Duodenal mucosa (tissue), 2 donors: ENCODE measurements at regions not wholly inside any gene's neighbourhood (a gene's known extent, or its start where the extent isn't known, plus 50 kb on each side); places are given as distances from the start of the nearest gene placed in this dataset.

ENCODE experiments used
- H3K27ac ChIP-seq: one replicate; pipeline ENCODE4 v1.7.0; 2013; ENCODE audit warnings: low read depth, low read length
- H3K27me3 ChIP-seq, 2 donors: one replicate each; pipeline ENCODE4 v1.7.0; 2013; ENCODE audit warnings: low read length in 2 of 2, control low read depth in 1 of 2; ENCODE audit not compliant: insufficient read depth in 2 of 2, control insufficient read depth in 1 of 2
- H3K36me3 ChIP-seq, 2 donors: one replicate each; pipeline ENCODE4 v1.7.0; 2013; ENCODE audit warnings: low read length in 2 of 2, control low read depth in 1 of 2; ENCODE audit not compliant: insufficient read depth in 2 of 2, control insufficient read depth in 1 of 2
- H3K4me1 ChIP-seq, 2 donors: one replicate each; pipeline ENCODE4 v1.7.0; 2013; ENCODE audit warnings: low read length in 2 of 2, control low read depth in 1 of 2; ENCODE audit not compliant: insufficient read depth in 2 of 2, control insufficient read depth in 1 of 2
- H3K4me3 ChIP-seq, 2 donors: one replicate each; pipeline ENCODE4 v1.7.0; 2013; ENCODE audit warnings: low read length in 2 of 2, low read depth in 1 of 2
- H3K9ac ChIP-seq, 2 donors: one replicate each; pipeline ENCODE4 v1.7.0; 2013; ENCODE audit warnings: low read length in 2 of 2, low read depth in 1 of 2
- H3K9me3 ChIP-seq, 2 donors: one replicate each; pipeline ENCODE4 v1.7.0; 2013; ENCODE audit warnings: low read length in 2 of 2, control low read depth in 1 of 2; ENCODE audit not compliant: control insufficient read depth in 1 of 2

- no peaks in the 10 kb centered on the region for H3K4me1 ChIP-seq
- H3K27ac ChIP-seq: no peak overlapping the region
- no peaks in the 10 kb centered on the region for H3K27me3 ChIP-seq
- H3K36me3 ChIP-seq: no peaks in the 10 kb centered on the region
- H3K4me3 ChIP-seq: no peak overlapping the region
- H3K9me3 ChIP-seq: no peaks in the 10 kb centered on the region
- H3K9ac ChIP-seq: no peak overlapping the region
Observed at GRCh38 chr2:200235533-200235932, 71.0 kb upstream of the SPATS2L start.

DNA sequence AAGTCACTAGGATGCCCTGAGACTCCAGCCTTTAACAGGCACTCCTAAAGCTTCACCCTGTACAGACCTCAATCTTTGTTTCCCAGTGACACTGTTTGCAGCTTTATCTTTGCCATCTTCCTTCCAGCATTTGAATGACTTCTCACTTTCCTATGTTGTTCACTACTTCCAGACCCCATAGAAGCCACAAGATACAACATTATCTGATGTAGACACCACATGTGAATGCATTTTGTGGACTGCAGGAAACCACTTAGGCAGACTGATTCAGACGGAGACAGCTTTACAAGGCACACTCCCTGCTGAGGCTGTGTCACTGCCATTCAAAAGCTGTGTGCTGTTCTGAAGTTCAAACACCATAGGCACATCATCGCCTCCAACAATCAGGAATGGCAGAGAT, 67.3 kb upstream of the SPATS2L start:
- Histone ChIP-seq H3K36me3 (no peaks in the 10 kb centered on the region), H3K27ac (no peak overlapping the region), H3K9me3 (no peaks in the 10 kb centered on the region), H3K27me3 (no peaks in the 10 kb centered on the region), H3K4me3 (no peak overlapping the region), H3K9ac (no peak overlapping the region), H3K4me1 (no peaks in the 10 kb centered on the region)

GRCh38 chr2:200242570-200242969, 63.9 kb upstream of the SPATS2L start:
- Histone ChIP-seq H3K27me3 (no peaks in the 10 kb centered on the region), H3K9ac (no peak overlapping the region), H3K27ac (no peak overlapping the region), H3K36me3 (no peaks in the 10 kb centered on the region), H3K9me3 (no peaks in the 10 kb centered on the region), H3K4me1 (no peaks in the 10 kb centered on the region), H3K4me3 (no peak overlapping the region)

DNA sequence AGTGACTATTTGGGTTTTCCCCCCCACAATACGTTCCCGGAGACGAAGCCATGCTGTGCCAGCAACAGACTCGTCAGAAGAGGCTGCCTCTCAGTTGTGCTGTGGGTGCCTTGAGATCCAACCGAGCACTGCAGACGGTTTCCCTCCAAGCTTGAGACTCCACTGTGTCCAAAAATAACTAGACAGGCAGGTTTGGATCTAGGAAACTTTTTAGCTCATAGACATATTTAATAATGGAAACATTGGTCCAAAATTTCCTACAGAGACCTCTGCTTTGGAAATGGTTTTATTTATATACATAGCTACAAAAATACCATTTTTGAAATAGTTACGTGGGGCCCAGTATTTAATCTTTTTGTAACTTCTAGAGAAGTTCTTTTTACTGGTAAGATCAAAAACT, 63.1 kb upstream of the SPATS2L start:
- no peak overlapping the region for H3K27ac ChIP-seq
- no peaks in the 10 kb centered on the region for H3K4me1 ChIP-seq
- H3K9ac ChIP-seq: no peak overlapping the region
- H3K9me3 ChIP-seq: no peaks in the 10 kb centered on the region
- H3K36me3 ChIP-seq: no peaks in the 10 kb centered on the region
- no peaks in the 10 kb centered on the region for H3K27me3 ChIP-seq
- no peak overlapping the region for H3K4me3 ChIP-seq

DNA sequence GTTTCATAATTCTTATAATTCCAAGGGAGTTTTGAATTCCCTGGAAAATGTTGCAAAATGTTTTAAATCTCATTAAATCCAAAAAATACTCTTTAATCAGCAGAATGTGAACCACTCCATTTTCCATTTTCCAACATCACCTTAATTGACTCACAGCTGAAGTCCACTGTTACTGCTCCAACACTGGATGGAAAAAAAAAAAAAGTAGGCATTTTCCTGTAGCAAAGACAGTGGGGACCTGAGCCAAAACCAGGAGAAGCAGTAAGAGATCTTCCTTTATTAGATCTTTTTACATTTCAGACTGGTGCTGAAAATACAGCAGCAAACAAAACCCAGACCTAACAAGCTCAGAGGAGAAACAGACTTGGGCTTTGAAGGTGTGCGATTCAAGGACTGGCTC, 62.4 kb upstream of the SPATS2L start:
- no peaks in the 10 kb centered on the region for H3K27me3 ChIP-seq

GRCh38 chr2:200247494-200247893, 59.0 kb upstream of the SPATS2L start:
- Histone ChIP-seq H3K27me3 (no peaks in the 10 kb centered on the region), H3K4me1 (no peaks in the 10 kb centered on the region), H3K27ac (no peak overlapping the region), H3K9me3 (no peaks in the 10 kb centered on the region), H3K4me3 (no peak overlapping the region), H3K36me3 (no peaks in the 10 kb centered on the region), H3K9ac (no peak overlapping the region)

More for the DNA sequence above, 62.4 kb upstream of the SPATS2L start:
- H3K36me3 ChIP-seq: no peaks in the 10 kb centered on the region
- no peaks in the 10 kb centered on the region for H3K4me1 ChIP-seq
- no peaks in the 10 kb centered on the region for H3K9me3 ChIP-seq
- no peak overlapping the region for H3K27ac ChIP-seq
- H3K4me3 ChIP-seq: no peak overlapping the region
- H3K9ac ChIP-seq: no peak overlapping the region

- H3K27ac ChIP-seq: no peak overlapping the region
- H3K4me3 ChIP-seq: no peak overlapping the region
- no peaks in the 10 kb centered on the region for H3K27me3 ChIP-seq
- no peak overlapping the region for H3K9ac ChIP-seq
- no peaks in the 10 kb centered on the region for H3K4me1 ChIP-seq
- H3K9me3 ChIP-seq: no peaks in the 10 kb centered on the region
- no peaks in the 10 kb centered on the region for H3K36me3 ChIP-seq
Observed at GRCh38 chr2:200252265-200253067, 54.0 kb upstream of the SPATS2L start.

DNA sequence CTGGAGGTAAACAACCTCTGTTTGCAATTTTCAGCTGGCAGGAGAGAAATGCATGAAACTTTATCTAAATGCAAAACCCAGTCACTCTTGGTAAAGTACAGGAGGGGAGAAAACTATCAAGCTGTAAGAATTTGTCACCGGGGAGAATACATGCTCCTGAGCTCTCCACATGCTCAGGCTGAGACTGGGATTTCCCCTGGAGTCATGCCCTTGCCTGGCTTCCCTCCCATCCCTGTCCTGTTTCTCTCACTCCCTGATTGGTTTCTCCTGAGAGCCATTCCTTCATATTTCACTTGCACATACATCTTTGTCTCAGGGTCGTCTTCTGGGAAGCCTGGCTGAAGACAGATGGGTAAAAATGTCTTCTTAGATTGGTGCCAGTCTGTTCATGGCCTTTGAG, 52.9 kb upstream of the SPATS2L start:
- Histone ChIP-seq H3K36me3 (no peaks in the 10 kb centered on the region), H3K27ac (no peak overlapping the region), H3K27me3 (no peaks in the 10 kb centered on the region), H3K9ac (no peak overlapping the region), H3K9me3 (no peaks in the 10 kb centered on the region), H3K4me1 (no peaks in the 10 kb centered on the region), H3K4me3 (no peak overlapping the region)

DNA sequence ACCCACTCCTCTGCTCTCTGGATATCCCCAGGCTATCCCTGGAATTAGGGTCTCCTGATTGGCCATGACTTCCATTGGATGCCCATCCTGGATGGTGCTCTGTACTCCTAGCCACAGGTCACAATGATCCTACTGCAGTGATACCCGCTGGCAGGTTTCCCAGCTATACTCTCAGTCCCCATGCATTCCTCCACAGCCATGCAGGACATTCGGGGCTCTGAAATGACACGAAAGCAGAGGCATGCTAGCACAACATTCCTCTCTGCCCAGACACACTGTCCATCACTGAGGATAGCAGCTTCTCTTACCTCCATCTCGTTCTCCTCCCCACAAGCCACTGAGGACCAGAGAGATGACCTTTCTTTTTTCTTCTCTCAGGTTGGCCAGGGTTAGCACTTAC, 51.7 kb upstream of the SPATS2L start:
- Histone ChIP-seq H3K9me3 (no peaks in the 10 kb centered on the region), H3K36me3 (no peaks in the 10 kb centered on the region), H3K27ac (no peak overlapping the region), H3K9ac (no peak overlapping the region), H3K27me3 (no peaks in the 10 kb centered on the region), H3K4me1 (no peaks in the 10 kb centered on the region), H3K4me3 (no peak overlapping the region)

DNA sequence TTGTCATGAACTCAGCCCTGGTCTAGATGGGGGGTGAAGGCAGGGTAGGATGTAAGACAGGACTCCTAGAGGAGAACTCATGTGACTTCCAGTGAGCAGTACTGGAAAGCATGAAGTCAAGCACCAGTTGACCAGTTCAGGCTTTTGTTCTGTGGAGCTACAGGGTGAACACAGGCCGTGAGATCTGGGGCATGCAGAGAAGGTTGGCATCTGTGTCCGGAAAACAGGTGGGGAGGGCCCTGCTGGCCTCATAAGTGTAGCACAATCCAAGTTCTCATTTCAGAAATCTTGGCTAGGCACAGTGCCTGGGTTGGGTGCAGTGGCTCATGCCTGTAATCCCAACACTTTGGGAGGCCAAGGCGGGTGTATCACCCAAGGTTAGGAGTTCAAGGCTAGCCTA, 50.9 kb upstream of the SPATS2L start:
- Histone ChIP-seq H3K36me3 (no peaks in the 10 kb centered on the region), H3K9me3 (no peaks in the 10 kb centered on the region), H3K9ac (no peak overlapping the region), H3K27me3 (no peaks in the 10 kb centered on the region), H3K27ac (no peak overlapping the region), H3K4me1 (no peaks in the 10 kb centered on the region), H3K4me3 (no peak overlapping the region)
